ENCODE measurements at regions not wholly inside any gene's neighbourhood (a gene's known extent, or its start where the extent isn't known, plus 50 kb on each side); places are given as distances from the start of the nearest gene placed in this dataset.

GRCh38 chr1:217189362-217189761 is 441.5 kb downstream of the GPATCH2 start (continued):
- TF ChIP-seq MYC (IDR thresholded peaks at IDR 0.05; ENCODE audit: insufficient read depth, insufficient read length, insufficient replicate concordance, low read length, severe bottlenecking) (no peak), POU2F2 (IDR thresholded peaks at IDR 0.05; ENCODE audit: borderline replicate concordance, low read depth, low read length) (no peak), USF2 (IDR thresholded peaks at IDR 0.05; ENCODE audit: borderline replicate concordance, low read depth, low read length) (no peak)

GRCh38 chr1:217188280-217189237 is 442.3 kb downstream of the GPATCH2 start:
- H2AFZ ChIP-seq (ENCODE audit: control insufficient read depth, low read depth, low read length), result no peak overlapping the region
- no peak overlapping the region for H3K4me3 ChIP-seq
- DNase-seq (ENCODE audit: low read depth, low spot score) (no peak), FAIRE-seq (no peak), ATAC-seq (no peak)
- H3K4me2 ChIP-seq (ENCODE audit: control insufficient read depth, insufficient read depth), result no peak overlapping the region
- H3K9ac ChIP-seq (ENCODE audit: control insufficient read depth, insufficient read depth, low read length), result no peak overlapping the region
- no TSS peak for BruUV-seq (replicated peaks)
- ChIA-PET CTCF (interaction anchor here (0.7 to 1.3 kb wide), 2 partner anchors 9 to 31 kb away, joined by 3 read pairs; no protein-coding TSS in a partner anchor), RAD21 (ENCODE audit: unreplicated experiment) (no interaction called here), SMC1A (ENCODE audit: uncharacterized antibody, unreplicated experiment) (no interaction called here), POLR2A (no interaction called here)
- H4K20me1 ChIP-seq (ENCODE audit: control insufficient read depth, insufficient read depth), result no peaks in the 10 kb centered on the region
- intact Hi-C loops (cut with micrococcal nuclease; ENCODE audit: unreplicated experiment) (loop anchor here (10.0 kb wide), 1 partner anchor 56 kb away; no protein-coding TSS in a partner anchor), in situ Hi-C loops (cut with MboI) (no loop called here)
- no peaks in the 10 kb centered on the region for H3K4me1 ChIP-seq (ENCODE audit: control insufficient read depth, insufficient read depth, low read length)
- H3K27me3 ChIP-seq (replicated peaks in 1 of 2; ENCODE audit: control insufficient read depth in 2 of 2, insufficient read depth in 2 of 2, low read length in 1 of 2), result no peaks in the 10 kb centered on the region
- H3K9me3 ChIP-seq (replicated peaks; ENCODE audit: control insufficient read depth, insufficient read depth, low read length), result no peaks in the 10 kb centered on the region
- WGBS (ENCODE audit: insufficient coverage, insufficient replicate concordance, low lambda C conversion rate, missing lambda C conversion rate), result 7% methylated on average over 7 of the region's 7 CpGs
- H3K36me3 ChIP-seq (ENCODE audit: control insufficient read depth in 2 of 2, insufficient read depth in 2 of 2, low read length in 1 of 2), result no peaks in the 10 kb centered on the region
- no peak overlapping the region for H3K27ac ChIP-seq (ENCODE audit: control insufficient read depth, insufficient read depth)
- H3K79me2 ChIP-seq (ENCODE audit: control insufficient read depth, insufficient read depth, low read length), result no peaks in the 10 kb centered on the region
- TF ChIP-seq ZNF24 (IDR thresholded peaks at IDR 0.05) (no peak), ELK1 (IDR thresholded peaks at IDR 0.05; ENCODE audit: low read depth, low read length) (no peak), YY1 (IDR thresholded peaks at IDR 0.05; ENCODE audit: low read depth, low read length) (no peak), ZNF217 (IDR thresholded peaks at IDR 0.05) (no peak), PML (IDR thresholded peaks at IDR 0.05; ENCODE audit: low read length) (no peak), ZNF274 (IDR thresholded peaks at IDR 0.05; ENCODE audit: insufficient read depth, insufficient read length) (no peak), SIX5 (IDR thresholded peaks at IDR 0.05; ENCODE audit: low read depth, low read length, severe bottlenecking) (no peak), BCLAF1 (IDR thresholded peaks at IDR 0.05) (no peak), KDM1A (IDR thresholded peaks at IDR 0.05; ENCODE audit: borderline replicate concordance) (no peak), SPI1 (IDR thresholded peaks at IDR 0.05; ENCODE audit: borderline replicate concordance, insufficient read depth, low read depth, low read length) (no peak), MYB (IDR thresholded peaks at IDR 0.05; ENCODE audit: borderline replicate concordance, low read depth, low read length) (no peak), BCL3 (IDR thresholded peaks at IDR 0.05; ENCODE audit: borderline replicate concordance, insufficient read depth, low read depth, low read length, poor library complexity, severe bottlenecking) (no peak), CREM (IDR thresholded peaks at IDR 0.05; ENCODE audit: low read depth) (no peak)

Data from GM12878 (cell line).